ENCODE measurements at regions not wholly inside any gene's neighbourhood (a gene's known extent, or its start where the extent isn't known, plus 50 kb on each side); places are given as distances from the start of the nearest gene placed in this dataset.

GRCh38 chr11:104614961-104615360 lies 283.3 kb downstream of the CASP12 start:
- H3K36me3 ChIP-seq (ENCODE audit: insufficient read depth, low read length) = no peaks in the 10 kb centered on the region
- H3K4me3 ChIP-seq (ENCODE audit: low read depth in 1 of 2, low read length in 2 of 2) = no peak overlapping the region
- peaks cover 3% of the 10 kb centered on the region for H3K4me1 ChIP-seq (ENCODE audit: insufficient read depth, low read length)
- H3K27me3 ChIP-seq (ENCODE audit: insufficient read depth, low read length, poor library complexity) = no peaks in the 10 kb centered on the region
- no peaks in the 10 kb centered on the region for H3K79me2 ChIP-seq (ENCODE audit: insufficient read depth, low read length)
- H3K9me3 ChIP-seq (ENCODE audit: insufficient read depth, low read length, severe bottlenecking) = no peaks in the 10 kb centered on the region
- H3K27ac ChIP-seq (ENCODE audit: low read length) = no peak overlapping the region
- no peak for DNase-seq
- TF ChIP-seq EZH2 (IDR thresholded peaks at IDR 0.05; ENCODE audit: borderline replicate concordance, low read depth, low read length, severe bottlenecking) (no peak), CTCF (IDR thresholded peaks at IDR 0.05; ENCODE audit: borderline replicate concordance, extremely low read depth, low read length, poor library complexity, severe bottlenecking) (no peak)
- H4K20me1 ChIP-seq (ENCODE audit: insufficient read depth, low read length) = no peaks in the 10 kb centered on the region
- no peak overlapping the region for H2AFZ ChIP-seq (ENCODE audit: low read depth, low read length)
- ATAC-seq (ENCODE audit: insufficient read depth, low read depth) = no peak
- H3K4me2 ChIP-seq (ENCODE audit: insufficient read depth, low read length) = no peak overlapping the region
- no peak overlapping the region for H3K9ac ChIP-seq (ENCODE audit: low read depth, low read length)

- DNase-seq = no peak
- Histone ChIP-seq H3K9ac (ENCODE audit: low read depth, low read length) (no peak overlapping the region), H3K27me3 (ENCODE audit: insufficient read depth, low read length, poor library complexity) (no peaks in the 10 kb centered on the region), H3K4me3 (ENCODE audit: low read depth in 1 of 2, low read length in 2 of 2) (no peak overlapping the region), H3K4me1 (ENCODE audit: insufficient read depth, low read length) (peaks cover 10% of the 10 kb centered on the region), H3K4me2 (ENCODE audit: insufficient read depth, low read length) (no peak overlapping the region), H3K36me3 (ENCODE audit: insufficient read depth, low read length) (no peaks in the 10 kb centered on the region), H3K27ac (ENCODE audit: low read length) (no peak overlapping the region), H2AFZ (ENCODE audit: low read depth, low read length) (no peak overlapping the region), H3K9me3 (ENCODE audit: insufficient read depth, low read length, severe bottlenecking) (no peaks in the 10 kb centered on the region), H3K79me2 (ENCODE audit: insufficient read depth, low read length) (no peaks in the 10 kb centered on the region), H4K20me1 (ENCODE audit: insufficient read depth, low read length) (no peaks in the 10 kb centered on the region)
- ATAC-seq (ENCODE audit: insufficient read depth, low read depth) = no peak
- TF ChIP-seq CTCF (IDR thresholded peaks at IDR 0.05; ENCODE audit: borderline replicate concordance, extremely low read depth, low read length, poor library complexity, severe bottlenecking) (no peak), EZH2 (IDR thresholded peaks at IDR 0.05; ENCODE audit: borderline replicate concordance, low read depth, low read length, severe bottlenecking) (no peak)
Observed at GRCh38 chr11:104614117-104614680, 284.1 kb downstream of the CASP12 start.

GRCh38 chr11:104610635-104611034 lies 287.6 kb downstream of the CASP12 start:
- no peak overlapping the region for H2AFZ ChIP-seq (ENCODE audit: low read depth, low read length)
- H3K9ac ChIP-seq (ENCODE audit: low read depth, low read length) = no peak overlapping the region
- no peaks in the 10 kb centered on the region for H3K9me3 ChIP-seq (ENCODE audit: insufficient read depth, low read length, severe bottlenecking)
- H3K4me3 ChIP-seq (ENCODE audit: low read depth in 1 of 2, low read length in 2 of 2) = no peak overlapping the region
- H3K4me1 ChIP-seq (ENCODE audit: insufficient read depth, low read length) = peaks cover 11% of the 10 kb centered on the region
- no peaks in the 10 kb centered on the region for H4K20me1 ChIP-seq (ENCODE audit: insufficient read depth, low read length)
- DNase-seq (no peak), ATAC-seq (ENCODE audit: insufficient read depth, low read depth) (no peak)
- H3K27ac ChIP-seq (ENCODE audit: low read length) = no peak overlapping the region
- no peaks in the 10 kb centered on the region for H3K36me3 ChIP-seq (ENCODE audit: insufficient read depth, low read length)
- no peaks in the 10 kb centered on the region for H3K27me3 ChIP-seq (ENCODE audit: insufficient read depth, low read length, poor library complexity)
- no peak overlapping the region for H3K4me2 ChIP-seq (ENCODE audit: insufficient read depth, low read length)
- H3K79me2 ChIP-seq (ENCODE audit: insufficient read depth, low read length) = no peaks in the 10 kb centered on the region
- TF ChIP-seq CTCF (IDR thresholded peaks at IDR 0.05; ENCODE audit: borderline replicate concordance, extremely low read depth, low read length, poor library complexity, severe bottlenecking) (no peak), EZH2 (IDR thresholded peaks at IDR 0.05; ENCODE audit: borderline replicate concordance, low read depth, low read length, severe bottlenecking) (no peak)

Measured in DND-41 (cell line).